Choroid plexus epithelial cell (primary cell): ENCODE measurements at regions not wholly inside any gene's neighbourhood (a gene's known extent, or its start where the extent isn't known, plus 50 kb on each side); places are given as distances from the start of the nearest gene placed in this dataset.

Source experiments
- DNase-seq: peaks from one replicate; pipeline ENCODE4 v3.0.0-alpha.2; 2010; ENCODE audit warnings: low read depth
- H3K4me3 ChIP-seq: 2 replicates; pipeline ENCODE4 v1.5.1; 2011; ENCODE audit warnings: low read depth, mild to moderate bottlenecking, control low read depth, low read length, moderate library complexity
- TF ChIP-seq, protein P1 (sequence below): conservative IDR thresholded peaks from 2 replicates; pipeline ENCODE4 v1.5.1; 2011; ENCODE audit warnings: low read depth, mild to moderate bottlenecking, control low read depth, inconsistent platforms, low read length, moderate library complexity

- H3K4me3 ChIP-seq = no peak overlapping the region
- TF ChIP-seq, protein P1, sequence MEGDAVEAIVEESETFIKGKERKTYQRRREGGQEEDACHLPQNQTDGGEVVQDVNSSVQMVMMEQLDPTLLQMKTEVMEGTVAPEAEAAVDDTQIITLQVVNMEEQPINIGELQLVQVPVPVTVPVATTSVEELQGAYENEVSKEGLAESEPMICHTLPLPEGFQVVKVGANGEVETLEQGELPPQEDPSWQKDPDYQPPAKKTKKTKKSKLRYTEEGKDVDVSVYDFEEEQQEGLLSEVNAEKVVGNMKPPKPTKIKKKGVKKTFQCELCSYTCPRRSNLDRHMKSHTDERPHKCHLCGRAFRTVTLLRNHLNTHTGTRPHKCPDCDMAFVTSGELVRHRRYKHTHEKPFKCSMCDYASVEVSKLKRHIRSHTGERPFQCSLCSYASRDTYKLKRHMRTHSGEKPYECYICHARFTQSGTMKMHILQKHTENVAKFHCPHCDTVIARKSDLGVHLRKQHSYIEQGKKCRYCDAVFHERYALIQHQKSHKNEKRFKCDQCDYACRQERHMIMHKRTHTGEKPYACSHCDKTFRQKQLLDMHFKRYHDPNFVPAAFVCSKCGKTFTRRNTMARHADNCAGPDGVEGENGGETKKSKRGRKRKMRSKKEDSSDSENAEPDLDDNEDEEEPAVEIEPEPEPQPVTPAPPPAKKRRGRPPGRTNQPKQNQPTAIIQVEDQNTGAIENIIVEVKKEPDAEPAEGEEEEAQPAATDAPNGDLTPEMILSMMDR = no peak
- peak; percentile 17 for DNase-seq
Observed at GRCh38 chr18:43919551-43919950, 642.3 kb upstream of the SYT4 start.

DNA sequence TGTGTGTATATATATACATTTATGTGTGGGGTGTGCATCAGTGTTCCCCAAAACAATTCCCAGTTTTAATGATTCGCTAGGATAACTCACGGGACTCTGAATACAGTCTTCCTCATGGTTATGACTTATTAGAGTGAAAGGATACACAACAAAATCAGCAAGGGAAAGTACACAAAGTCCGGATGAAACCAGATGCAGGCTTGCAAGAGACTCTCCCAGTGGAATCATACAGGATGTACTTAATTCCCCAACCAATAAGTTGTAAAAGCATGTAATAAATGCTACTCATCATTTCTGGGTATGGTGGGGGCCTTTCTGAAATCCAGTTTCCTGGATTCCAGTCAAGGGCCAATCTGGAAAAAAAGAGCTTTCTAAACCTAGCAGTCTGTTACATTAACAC, 654.1 kb upstream of the SYT4 start:
- no peak overlapping the region for H3K4me3 ChIP-seq
- peak; percentile 14 for DNase-seq
- TF ChIP-seq, protein P1 = no peak

- no peak overlapping the region for H3K4me3 ChIP-seq
- TF ChIP-seq, protein P1 = no peak
- DNase-seq = peak; percentile 4
Observed at GRCh38 chr18:43932140-43932539, 654.9 kb upstream of the SYT4 start.

- H3K4me3 ChIP-seq = no peak overlapping the region
- TF ChIP-seq, protein P1 = no peak
- no peak for DNase-seq
Observed at GRCh38 chr18:43933177-43933576, 655.9 kb upstream of the SYT4 start.

DNA sequence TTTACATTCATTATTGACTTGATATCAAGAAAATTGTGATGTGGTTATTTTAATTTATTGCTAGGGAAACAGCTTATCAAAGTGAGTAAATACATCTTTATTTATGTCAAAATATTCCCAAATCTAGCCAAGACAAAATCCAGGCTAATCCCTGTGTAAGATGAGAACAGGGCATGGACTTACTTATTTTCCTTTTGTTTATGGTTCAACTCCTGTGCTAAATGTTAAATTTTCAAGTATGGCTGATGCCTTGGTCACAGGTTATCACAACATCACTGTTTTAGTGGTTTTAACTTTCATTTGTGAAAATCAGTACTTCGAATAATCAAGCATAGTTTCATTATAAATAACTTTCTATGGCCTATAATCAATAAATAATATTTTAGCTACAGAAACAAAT, 657.0 kb upstream of the SYT4 start:
- TF ChIP-seq, protein P1 = no peak
- peak; percentile 5 for DNase-seq
- H3K4me3 ChIP-seq = no peak overlapping the region

- DNase-seq = peak; percentile 82
- H3K4me3 ChIP-seq = no peak overlapping the region
- TF ChIP-seq, protein P1 = no peak
Observed at GRCh38 chr18:43934781-43935471, 657.6 kb upstream of the SYT4 start.

DNA sequence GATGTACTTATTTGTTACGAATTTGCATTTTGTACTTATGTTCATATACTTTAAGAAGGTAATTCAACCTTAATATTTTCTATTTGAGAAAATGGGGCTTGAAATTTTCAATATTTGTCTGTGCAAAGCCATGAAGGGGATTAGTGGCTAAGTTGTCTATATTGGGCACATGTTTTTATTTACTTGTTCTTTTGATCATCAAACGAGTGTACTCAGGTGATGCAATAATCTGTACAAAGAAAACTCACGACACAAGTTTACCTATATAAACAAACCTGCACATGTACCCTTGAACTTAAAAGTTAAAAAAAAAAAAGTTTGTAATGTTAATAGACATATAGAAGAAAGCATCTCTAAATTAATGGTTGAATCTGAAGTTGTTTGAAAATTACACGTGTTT, 658.9 kb upstream of the SYT4 start:
- DNase-seq = no peak
- no peak overlapping the region for H3K4me3 ChIP-seq
- TF ChIP-seq, protein P1 = no peak
